Peyer's patch (tissue), 4 donors: ENCODE measurements at regions not wholly inside any gene's neighbourhood (a gene's known extent, or its start where the extent isn't known, plus 50 kb on each side); places are given as distances from the start of the nearest gene placed in this dataset.

Experiments used
- CTCF ChIP-seq, 6 experiments: fragments of 450-650 bp in 4 of 6; fragments of 200-600 bp in 2 of 6; sonication (generic) in 1 of 6; IDR thresholded peaks; one replicate each; pipeline ENCODE4 v1.5.1; 2017 to 2019; ENCODE audit warnings: antibody characterized with exemption in 6 of 6, mild to moderate bottlenecking in 3 of 6, moderate library complexity in 1 of 6
- POLR2A ChIP-seq, 2 donors: fragments of 450-650 bp; IDR thresholded peaks; one replicate each; pipeline ENCODE4 v1.5.1; 2017; ENCODE audit warnings: antibody characterized with exemption in 2 of 2, mild to moderate bottlenecking in 2 of 2, moderate library complexity in 2 of 2

- no peak for TF ChIP-seq CTCF (IDR thresholded peaks at IDR 0.05)
- TF ChIP-seq POLR2A (IDR thresholded peaks at IDR 0.05), result no peak
Observed at GRCh38 chr10:4270116-4270515, 485.1 kb upstream of the KLF6 start.
